Esophagus mucosa (tissue), 1 donor: ENCODE measurements at regions not wholly inside any gene's neighbourhood (a gene's known extent, or its start where the extent isn't known, plus 50 kb on each side); places are given as distances from the start of the nearest gene placed in this dataset.

Experiments used
- ATAC-seq: fragments of 200-7000 bp; cut with Tn5 transposase; one replicate; pipeline ENCODE4 v1.9.1; 2020
- donor health status: DM: yes; HTN: yes; CAD: no.

DNA sequence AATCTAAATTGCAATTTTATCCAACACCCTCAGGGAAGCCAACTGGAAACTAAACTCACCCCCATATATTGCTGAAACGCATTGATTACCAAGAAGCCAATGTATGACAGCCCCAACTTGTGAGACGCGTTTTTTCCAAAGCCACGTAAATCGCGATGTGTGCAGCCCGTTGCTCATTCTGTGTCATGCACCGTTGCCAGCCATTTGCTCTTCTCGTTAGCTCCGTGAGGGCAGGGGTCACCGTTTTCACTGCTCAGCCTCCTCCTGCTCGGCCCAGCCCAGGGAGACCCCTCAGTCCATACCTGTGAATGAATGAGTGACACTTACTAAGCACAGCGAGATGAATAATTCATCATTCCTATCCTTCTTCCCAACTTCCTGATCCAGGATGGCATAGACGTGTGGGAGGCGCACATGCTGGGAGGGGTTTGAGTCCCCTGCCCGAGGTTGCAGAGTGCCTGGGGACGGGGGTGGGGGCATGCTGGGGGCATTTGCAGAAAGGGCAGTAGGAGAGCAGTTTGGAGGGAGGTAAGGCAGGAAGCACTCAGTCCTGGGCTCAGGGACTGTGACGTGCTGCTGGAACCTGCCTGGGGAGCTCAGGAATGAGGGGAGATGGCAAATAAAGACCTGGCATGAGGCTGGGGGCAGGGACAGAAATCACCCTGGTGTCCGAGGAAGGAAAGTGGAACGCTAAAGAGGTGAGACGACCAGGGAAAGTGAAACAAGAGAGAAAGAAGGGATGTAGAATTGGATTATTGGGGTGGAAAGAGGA is 104.2 kb upstream of the SDK1 start:
- ATAC-seq, result no peak

DNA sequence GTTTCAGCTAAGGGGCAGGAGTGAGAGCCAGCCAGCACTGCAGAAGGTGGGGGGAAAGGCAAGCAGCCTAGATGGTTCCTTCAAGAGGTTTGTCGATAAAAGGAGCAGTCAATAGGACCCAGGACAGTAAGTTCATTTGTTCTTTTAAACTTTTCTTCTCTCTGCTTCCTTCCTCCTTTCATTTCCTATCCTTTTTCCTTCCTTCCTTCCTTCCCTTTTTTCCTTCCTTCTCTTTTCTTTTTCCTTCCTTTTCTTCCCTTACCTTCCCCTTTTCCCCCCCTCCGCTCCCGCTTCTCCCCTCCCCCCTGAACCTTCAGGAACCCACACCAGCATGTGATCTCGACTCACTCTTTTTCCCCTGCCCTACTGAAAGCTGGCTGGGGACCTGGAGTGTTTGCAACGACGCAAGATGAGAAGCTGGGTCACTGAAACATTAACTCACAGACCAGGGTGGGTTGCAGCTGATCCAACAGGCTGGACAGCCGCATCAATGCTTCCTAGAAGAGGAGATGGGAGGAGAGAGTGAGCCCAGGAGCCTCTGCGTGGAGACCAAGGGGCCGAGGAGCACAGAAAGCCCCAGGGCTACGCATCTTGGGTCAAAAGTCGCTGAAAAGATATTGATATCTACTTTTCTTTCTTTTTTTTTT is 103.4 kb upstream of the SDK1 start:
- no peak for ATAC-seq

DNA sequence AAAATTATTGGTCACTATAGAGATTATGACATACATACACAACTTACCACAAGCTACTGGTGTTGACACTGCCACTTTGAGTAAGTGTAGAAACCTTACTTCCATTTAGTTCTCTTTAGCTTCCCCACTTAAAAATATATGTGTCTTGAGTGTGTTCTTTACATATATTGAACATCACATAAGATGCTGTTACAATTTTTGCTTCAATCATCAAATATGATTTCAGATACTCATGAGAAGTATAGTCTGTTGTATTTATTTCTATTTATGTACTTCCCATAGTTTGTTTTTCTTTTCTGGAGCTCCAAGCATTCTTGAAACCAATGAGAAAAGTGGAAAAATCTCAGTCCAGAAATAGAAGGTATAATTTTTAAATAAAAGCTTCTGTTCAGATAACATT is 102.7 kb upstream of the SDK1 start:
- ATAC-seq, result no peak

DNA sequence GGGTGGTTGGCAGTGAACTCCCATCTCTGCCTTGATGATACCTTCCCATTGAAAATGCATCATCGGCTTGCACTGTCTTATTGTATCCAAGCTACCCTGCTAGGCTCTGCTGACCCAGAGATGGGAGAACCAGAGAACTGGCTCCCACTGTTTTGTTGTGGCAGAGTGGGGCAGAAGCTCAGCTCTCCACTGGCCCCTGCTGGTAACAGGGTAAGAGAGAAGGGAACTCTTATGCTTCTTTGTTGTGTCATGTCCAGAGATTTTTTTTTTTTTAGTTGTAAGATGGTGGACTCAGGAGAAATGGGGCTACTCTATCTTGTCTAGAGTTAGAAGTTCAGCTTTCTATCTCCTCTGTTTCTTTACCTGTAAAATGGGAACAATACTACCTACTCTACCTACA is 100.5 kb upstream of the SDK1 start:
- peak; percentile 39 for ATAC-seq

DNA sequence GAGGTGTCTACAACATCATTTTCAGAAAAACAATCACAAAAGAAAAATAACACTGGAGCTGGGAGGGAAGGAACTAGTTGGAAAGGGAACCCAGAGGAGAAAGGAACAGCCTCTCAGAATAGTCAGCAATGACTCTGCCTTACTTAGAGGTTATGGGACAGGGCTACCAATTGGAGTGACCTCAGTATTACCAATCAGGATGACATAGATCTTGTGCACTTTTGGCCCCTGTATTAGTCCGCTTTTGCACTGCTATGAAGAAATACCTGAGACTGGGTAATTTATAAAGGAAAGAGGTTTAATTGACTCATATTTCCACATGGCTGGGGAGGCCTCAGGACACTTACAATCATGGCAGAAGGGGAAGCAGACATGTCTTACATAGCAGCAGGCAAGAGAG is 99.7 kb upstream of the SDK1 start:
- no peak for ATAC-seq

DNA sequence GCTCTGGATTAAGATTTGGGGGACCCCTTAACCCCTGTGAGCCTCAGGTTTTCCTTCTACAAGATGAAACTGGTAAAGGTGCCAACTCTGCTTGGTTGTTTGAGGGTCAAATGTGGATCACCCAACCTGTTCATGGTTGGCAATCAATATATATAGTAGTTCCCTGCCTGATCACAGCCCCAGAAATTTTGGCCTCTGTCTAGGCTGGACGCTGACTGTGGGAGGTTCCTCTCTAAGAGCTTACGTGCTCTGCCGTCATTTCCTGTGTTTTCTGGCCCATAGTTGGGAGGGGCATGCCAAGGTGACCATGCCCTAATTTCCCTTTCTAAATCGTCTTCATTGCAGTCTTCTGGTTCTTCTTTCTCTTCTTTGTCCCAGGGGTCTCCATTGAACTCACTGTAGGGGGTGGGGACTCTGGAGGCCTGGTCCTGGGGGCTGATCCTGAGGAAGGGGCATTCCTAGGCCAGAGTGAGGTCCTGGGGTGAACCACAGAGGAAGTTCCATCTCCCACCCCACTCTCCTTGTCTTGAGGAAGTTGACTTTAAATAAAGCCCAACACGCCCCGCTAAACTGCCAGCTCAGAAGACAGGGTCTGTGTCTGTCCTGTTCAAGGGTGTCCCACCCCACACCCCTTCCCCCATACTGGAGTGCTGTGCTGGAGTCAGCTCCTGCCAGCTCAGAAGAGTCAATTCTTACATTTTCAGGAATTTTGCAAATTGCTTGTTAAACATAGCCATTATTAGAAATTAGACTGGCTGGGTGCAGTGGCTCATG is 98.9 kb upstream of the SDK1 start:
- ATAC-seq, result no peak

DNA sequence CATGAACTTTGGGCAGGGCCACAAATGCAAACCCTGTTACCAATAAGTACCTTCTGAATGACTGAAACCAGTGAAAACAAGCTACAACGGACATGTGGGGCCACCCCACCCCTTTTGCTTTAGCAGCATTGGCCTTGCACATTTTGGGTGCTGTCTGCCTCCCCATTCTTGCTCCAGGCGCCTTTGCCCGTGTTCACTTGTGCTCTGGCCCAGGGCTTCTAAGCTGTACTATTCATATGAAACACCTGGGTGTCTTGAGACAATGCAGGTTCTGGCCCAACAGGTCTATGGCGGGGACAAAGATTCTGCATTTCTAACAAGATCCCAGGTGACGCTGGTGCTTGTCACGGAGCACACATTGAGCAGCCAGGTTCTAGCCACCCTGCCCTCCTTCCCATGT is 96.5 kb upstream of the SDK1 start:
- no peak for ATAC-seq

DNA sequence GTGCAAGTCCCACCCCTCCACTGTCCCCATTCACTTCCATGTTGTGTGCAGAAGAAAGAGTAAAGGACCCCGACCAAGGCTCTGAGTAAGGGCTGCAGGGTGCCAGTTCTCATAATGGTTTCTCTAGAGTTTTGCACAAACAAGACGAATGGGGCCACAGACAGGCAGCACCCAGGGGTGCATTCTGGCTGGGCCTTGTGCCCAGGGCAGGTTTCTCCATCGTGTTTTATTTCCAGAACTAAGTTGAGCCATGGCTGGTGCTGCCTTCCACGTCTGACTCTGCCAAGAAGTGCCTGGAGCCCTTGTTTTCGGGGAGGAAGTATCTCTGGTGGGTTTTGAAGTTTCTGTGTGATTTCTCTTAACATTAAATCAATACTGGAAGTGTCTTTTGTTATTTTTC is 95.0 kb upstream of the SDK1 start:
- ATAC-seq, result no peak

DNA sequence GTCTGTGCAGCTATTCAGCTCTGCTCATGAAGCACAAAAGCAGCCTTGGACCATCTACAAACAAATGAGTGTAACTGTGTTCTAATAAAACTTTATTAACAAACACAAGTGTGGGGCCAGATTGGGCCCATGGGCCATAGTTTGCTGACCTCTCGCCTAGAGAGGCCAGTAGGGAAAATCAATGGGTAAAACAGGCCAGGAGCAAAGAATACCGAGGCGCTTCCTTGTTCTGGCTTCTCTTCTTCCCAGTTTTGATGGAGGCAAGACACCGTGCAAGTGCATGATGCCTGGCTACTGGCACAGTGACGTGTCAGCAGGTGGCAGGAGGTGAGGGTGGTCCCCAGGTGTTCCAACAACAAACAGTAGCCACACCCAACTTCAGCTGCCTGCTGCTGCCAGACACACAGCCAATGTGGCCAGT is 94.3 kb upstream of the SDK1 start:
- ATAC-seq, result no peak

DNA sequence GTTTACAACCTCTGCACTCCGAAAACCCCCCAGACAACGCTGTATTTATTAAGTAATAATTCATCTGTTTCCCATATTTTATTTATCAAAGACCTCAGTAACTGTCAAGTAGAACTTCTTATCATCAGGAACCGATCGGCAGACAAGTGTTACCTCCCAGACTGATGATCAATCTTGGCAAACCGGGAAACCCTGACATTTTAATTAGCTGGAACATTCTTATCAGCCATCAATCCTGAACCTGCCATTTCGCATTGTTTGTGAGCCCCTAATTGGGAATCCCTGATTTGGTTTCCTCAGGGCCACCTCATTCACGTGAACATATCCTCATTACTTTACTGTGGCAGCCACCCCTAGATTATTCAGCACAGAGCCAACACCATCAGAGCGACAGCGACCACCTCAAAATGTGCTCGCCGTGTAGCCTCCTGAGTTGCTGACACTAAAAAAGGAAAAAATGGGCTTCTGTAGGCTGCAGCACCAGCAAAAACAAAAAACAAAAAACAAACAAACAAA is 93.6 kb upstream of the SDK1 start:
- no peak for ATAC-seq

DNA sequence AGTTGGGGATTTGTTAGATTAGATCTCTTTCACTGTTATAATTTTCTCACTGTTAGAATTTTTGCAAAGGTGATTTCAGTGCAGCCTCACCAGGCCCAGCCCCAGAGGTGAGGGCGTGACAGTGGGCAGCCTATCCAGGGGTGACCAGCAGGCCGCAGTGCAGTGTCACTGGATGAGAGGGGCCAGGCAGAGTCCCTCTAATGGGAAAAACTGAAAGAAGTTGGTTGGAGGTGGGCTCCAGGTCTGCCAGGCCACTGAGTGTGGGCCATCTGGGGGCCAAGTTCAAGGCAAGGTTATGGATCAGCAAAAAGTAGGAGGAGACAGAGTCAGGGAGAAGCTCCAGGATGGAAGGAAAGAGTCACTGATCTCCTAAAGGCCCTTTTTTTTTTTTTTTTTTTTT is 90.5 kb upstream of the SDK1 start:
- ATAC-seq, result no peak

DNA sequence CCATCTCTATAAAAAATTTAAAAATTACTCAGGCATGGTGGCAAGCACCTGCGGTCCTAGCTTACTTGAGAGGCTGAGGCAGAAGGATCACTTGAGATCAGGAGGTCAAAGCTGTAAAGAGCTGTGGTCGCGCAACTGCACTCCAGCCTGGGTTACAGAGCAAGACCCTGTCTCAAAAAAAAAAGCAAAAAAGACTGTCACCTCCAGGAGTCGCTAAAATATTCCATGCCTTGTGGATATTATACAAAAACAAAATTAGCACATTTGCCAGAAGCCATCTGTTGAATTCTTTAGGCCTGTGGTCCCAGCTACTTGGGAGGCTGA is 87.0 kb upstream of the SDK1 start:
- ATAC-seq, result no peak

DNA sequence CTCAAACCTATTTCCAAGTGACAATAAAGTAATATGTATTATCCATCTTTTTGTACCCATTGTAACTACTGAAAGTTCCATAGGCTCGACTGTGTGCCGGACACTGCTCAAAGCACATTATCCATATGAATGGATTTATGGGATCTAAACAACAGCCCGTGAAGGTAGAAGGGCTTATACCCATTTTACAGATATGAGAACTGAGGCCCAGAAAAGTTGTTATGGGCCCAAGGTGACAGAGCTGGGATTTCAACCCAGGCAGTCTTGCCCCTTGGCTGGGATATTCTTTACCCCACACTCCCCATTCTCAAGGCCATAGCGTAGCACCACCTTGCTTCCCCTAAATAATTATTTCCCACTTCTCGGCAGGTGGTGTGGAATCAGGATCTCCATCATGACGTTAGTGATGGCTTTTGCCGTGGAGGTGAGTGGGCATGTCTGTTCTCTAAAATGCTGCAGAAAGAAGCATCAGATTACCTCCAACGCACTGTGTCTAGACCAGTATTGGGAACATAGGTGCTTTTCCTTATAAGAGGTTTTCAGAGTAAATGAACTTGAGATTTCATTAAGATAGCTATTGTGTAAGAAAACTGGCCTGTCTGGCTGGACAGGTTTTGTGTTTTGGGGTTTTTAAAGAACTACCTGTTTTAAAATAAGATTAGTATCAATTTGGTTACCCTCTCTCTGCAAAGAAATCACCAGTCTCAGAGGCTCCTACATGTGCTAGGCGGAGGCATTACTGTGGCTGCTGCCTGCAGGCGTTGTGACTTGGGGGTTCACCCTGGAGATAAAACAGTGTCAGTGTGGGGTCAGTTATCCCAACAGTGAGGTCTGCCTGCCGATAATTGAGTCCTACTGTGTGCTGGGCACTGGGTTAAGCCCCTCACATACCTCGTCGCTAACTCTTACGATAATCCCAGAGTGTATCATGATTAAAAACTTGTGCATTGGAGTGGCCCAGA is 85.1 kb upstream of the SDK1 start:
- peak; percentile 38 for ATAC-seq

DNA sequence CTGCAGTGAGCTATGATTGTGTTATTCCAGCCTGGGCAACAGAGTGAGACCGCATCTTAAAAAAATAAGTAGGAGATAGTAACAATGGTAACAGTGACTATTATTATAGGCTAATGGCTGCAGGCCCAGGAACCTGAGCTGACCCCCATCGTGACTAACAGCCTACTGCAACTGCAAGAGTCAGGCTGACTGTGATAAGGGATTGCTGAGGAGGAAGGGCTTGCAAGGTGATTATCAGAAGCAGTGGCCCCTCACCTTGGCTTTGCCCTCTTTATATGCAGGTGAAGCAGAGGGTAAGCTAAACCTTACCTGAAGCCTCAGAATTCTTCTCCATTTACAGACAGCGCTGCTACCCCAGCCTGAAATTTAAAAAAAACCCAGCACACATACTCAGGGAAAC is 83.9 kb upstream of the SDK1 start:
- no peak for ATAC-seq

DNA sequence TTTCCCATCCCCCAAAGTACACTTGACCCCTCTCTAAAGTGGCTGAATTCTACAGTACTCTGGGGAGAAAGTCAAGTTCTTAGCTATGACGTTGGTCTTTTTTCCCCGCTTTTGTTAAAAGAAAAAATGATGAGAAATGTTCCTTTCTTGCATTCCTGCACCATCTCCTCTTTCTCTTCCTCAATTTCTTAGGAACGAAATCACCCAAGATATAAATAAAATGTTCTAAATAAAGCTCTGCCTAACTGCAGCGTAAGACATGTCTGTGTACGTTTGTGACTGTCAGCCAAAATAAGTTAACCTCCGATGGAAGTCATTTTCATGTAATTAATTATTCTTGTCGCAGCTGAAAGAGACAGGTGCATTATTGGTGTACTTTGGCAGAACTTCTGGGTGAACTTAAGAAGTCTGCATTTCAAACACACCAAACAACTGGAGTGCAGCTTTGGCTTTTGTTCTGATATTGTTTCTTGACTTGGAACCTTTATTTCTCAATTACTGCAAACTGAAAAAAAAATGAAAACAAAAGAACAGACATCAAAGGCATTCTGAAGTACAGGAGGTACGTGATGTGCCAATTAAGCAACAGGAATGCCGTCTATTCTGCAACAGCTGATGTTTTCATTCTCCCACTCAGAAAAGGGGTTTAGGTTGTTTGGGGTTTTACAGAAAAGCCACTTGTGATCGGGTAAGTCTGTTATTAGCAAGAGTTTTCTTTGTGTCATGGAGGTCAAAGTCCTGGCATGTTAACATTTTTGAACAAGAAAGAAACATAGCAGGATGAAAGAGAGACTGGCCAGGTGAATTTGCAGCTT is 82.4 kb upstream of the SDK1 start:
- no peak for ATAC-seq

DNA sequence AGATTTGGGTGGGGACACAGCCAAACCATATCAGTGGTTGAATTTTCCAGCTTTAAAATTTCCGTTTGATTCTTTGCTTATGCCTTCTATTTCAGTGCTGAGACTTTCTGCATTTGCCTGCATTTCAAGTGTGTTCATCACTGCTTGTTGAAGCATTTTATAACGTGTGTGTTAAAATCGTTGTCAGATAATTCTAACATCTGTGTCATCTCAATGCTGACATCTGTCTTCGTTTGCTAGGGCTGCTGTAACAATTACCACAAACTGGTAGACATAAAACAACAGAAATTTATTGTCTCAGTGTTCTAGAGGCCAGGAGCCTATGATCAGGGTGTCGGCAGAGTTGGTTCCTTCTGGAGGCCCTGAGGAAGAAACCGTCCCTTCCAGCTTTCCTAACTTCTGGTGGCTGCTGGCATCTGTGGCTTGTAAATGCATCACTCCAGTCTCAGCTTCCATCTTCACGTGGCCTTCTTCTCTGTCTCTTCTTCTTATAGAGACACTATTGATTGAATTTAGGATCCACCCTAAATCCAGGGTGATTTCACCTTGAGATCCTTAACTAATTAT is 71.1 kb upstream of the SDK1 start:
- ATAC-seq, result no peak

DNA sequence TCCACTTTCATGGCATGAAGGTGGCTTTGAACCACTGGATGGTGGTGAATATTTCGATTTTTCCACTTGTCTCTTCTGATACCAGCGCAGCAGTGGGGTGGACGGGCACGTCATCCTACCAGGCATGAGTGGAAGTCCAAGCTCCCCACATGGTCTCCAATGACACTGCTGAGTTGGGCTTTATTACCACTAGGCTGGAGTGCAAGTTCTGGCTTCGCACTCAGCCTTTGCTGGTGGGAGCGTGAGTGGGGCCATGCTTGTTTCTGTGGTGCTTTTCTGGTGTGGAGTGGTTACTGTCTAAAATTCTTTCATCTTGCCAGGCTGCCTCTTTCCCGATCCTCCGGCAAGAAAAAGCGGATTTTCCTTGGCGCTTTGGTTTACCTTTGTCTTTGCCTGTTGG is 70.1 kb upstream of the SDK1 start:
- ATAC-seq, result no peak

DNA sequence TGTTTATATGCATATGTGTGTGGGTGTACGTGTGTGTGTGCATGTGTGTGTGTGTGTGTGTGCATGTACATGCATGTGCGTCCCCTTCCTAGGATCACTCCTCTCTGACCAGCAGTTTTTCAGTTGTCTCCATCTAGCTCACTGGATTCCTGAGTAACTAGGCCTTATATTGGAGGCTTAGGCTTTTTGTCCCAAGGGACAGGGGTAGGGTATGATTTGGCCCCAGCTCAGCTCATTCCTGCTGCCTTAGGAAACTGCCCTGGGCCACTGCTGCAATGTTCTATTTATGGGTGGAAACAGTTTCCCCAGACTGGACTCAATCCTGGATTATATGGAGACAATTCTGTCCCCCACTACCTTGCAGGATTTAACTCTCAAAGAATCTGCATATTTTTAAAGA is 68.8 kb upstream of the SDK1 start:
- ATAC-seq, result no peak

DNA sequence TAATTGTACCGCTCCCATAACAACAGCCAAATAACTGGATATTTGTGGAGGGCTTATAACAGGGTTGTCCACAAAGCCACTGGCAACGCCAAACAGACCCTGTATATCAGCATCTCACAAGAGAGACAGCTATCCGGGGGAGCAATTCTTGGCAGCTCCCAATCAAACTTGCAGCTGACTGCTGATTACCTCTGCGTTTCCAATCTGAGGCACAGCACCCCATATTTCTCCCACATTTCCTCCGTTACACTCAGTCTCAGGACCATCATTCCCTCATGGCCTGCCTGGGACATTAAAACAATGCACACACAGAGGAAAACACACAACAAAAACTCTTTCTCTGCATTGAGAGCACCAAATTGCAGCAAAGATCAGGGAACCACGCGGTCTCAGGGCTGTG is 67.8 kb upstream of the SDK1 start:
- no peak for ATAC-seq

DNA sequence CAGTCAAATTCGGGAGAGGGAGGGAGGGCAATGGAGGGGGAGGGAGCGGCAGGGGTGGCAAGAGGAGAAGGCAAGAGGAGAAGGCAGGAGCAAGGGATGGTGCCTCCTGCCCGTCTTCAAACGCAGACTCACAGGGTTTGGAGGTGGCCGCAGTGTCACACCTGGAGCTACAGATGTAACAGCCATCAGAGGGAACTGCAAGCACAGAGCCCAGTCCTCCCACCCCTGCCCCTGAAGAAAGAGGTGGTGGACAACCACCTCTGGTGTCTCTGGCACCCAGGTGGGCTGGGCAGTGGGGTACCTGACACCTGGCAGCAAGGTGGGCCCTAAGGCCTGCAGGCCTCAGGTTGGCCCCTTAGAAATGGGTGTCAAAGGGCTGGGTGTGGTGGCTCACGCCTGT is 67.0 kb upstream of the SDK1 start:
- ATAC-seq, result no peak

DNA sequence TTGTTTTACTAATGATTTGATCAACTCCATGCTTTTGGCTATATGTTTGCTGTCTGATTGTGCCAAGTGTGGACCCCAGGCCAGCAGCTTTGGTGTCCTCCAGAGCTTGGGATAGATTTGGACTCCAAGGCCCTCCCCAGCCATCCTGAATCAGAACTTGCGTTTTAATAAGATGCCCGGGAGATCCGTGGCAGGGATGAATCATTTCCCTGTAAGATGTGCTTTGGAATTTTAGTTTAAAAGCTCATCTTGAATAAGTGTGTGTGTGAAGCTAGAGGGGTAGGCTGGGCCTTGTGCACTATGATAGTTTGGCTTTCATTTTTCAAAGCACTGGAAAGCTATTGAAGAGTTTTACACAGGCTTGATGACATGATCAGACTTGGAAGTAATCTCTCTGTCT is 66.2 kb upstream of the SDK1 start:
- ATAC-seq, result no peak
